ENCODE measurements at regions not wholly inside any gene's neighbourhood (a gene's known extent, or its start where the extent isn't known, plus 50 kb on each side); places are given as distances from the start of the nearest gene placed in this dataset.

DNA sequence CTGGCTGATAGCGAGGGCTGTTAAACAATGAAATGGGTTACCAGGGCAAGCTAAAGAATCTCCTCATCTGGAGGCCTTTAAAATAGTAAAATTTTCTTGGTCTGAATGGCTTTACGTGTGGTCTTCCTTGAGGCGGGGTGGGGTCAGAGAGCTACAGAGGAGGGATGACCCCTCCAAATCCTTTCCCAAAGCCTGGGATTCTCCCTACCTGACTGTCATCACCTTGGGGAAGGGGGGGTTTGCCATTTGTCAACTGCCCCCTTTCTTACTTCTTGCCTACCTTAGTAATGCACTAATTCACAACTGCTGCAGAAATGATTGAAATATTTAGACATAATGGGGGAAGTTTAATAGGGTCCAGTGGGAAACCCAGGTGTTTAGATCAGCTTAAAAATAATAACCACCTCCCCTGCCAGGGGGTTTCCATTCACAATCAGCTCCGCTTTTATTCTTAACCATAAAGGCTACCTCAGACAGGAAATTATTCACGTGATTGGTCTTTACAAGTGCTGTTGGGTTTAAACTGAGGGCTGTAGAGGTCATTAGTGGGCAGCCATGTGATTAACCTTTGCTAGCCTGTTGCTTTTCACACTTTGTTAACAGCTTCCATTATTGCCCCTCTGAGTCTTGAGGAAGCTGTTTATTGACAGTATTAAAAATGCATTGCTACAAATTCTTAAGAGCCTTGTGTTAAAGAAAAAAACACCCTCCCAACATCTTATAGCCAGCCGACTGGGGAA lies 276.5 kb upstream of the ATP11B start:
- no peak overlapping the region for H2AFZ ChIP-seq (ENCODE audit: low read depth)
- H3K9ac ChIP-seq = no peak overlapping the region
- no peak overlapping the region for H3K27ac ChIP-seq (ENCODE audit: low read depth in 2 of 2, low read length in 1 of 2)
- H3K4me1 ChIP-seq (ENCODE audit: control insufficient read depth in 1 of 2, insufficient read depth in 2 of 2, low read depth in 1 of 2, low read length in 1 of 2) = no peaks in the 10 kb centered on the region
- WGBS (ENCODE audit: low lambda C conversion rate) = 57% methylated on average over 6 of the region's 6 CpGs
- no peaks in the 10 kb centered on the region for H3F3A ChIP-seq (replicated peaks; ENCODE audit: insufficient read depth)
- CTCF ChIA-PET = no interaction called here
- H3K79me2 ChIP-seq (ENCODE audit: insufficient read depth) = no peaks in the 10 kb centered on the region
- POLR2A ChIA-PET = no interaction called here
- no peak for DNase-seq
- H3K4me2 ChIP-seq = no peak overlapping the region
- no peaks in the 10 kb centered on the region for H4K20me1 ChIP-seq (ENCODE audit: insufficient read depth)
- no peaks in the 10 kb centered on the region for H3K9me3 ChIP-seq
- H3K9me2 ChIP-seq = no peaks in the 10 kb centered on the region
- H3K4me3 ChIP-seq (ENCODE audit: low read depth in 2 of 2, low read length in 1 of 2) = no peak overlapping the region
- 0 out of 2 replicates have a peak, but pooled peaks cover 3% of the 10 kb centered on the region for H3K27me3 ChIP-seq (ENCODE audit: insufficient read depth)
- TF ChIP-seq NFIC (IDR thresholded peaks at IDR 0.05; ENCODE audit: borderline replicate concordance) (no peak), RXRA (IDR thresholded peaks at IDR 0.05; ENCODE audit: borderline replicate concordance, low read depth) (no peak), EZH2phosphoT487 (IDR thresholded peaks at IDR 0.05; ENCODE audit: borderline replicate concordance, low read depth) (no peak), SIN3A (IDR thresholded peaks at IDR 0.05; ENCODE audit: borderline replicate concordance, low read depth, low read length) (no peak), EP300 (IDR thresholded peaks at IDR 0.05; ENCODE audit: borderline replicate concordance in 1 of 2, low read depth in 1 of 2, low read length in 1 of 2) (no peak), FOXJ3 (CRISPR knock-in tag; IDR thresholded peaks at IDR 0.05) (no peak), FOXM1 (IDR thresholded peaks at IDR 0.05; ENCODE audit: low read depth) (no peak), GATA2 (CRISPR knock-in tag; IDR thresholded peaks at IDR 0.05) (no peak), MEF2A (IDR thresholded peaks at IDR 0.05; ENCODE audit: borderline replicate concordance, low read depth) (no peak), TAF1 (IDR thresholded peaks at IDR 0.05; ENCODE audit: borderline replicate concordance, low read depth, low read length) (no peak), GABPA (IDR thresholded peaks at IDR 0.05; ENCODE audit: low read depth) (no peak), REST (IDR thresholded peaks at IDR 0.05; ENCODE audit: low read depth, low read length) (no peak), POLR2AphosphoS5 (IDR thresholded peaks at IDR 0.05; ENCODE audit: low read depth, low read length) (no peak), CTCF (IDR thresholded peaks at IDR 0.05) (no peak)
- TF ChIP-seq, protein P1, sequence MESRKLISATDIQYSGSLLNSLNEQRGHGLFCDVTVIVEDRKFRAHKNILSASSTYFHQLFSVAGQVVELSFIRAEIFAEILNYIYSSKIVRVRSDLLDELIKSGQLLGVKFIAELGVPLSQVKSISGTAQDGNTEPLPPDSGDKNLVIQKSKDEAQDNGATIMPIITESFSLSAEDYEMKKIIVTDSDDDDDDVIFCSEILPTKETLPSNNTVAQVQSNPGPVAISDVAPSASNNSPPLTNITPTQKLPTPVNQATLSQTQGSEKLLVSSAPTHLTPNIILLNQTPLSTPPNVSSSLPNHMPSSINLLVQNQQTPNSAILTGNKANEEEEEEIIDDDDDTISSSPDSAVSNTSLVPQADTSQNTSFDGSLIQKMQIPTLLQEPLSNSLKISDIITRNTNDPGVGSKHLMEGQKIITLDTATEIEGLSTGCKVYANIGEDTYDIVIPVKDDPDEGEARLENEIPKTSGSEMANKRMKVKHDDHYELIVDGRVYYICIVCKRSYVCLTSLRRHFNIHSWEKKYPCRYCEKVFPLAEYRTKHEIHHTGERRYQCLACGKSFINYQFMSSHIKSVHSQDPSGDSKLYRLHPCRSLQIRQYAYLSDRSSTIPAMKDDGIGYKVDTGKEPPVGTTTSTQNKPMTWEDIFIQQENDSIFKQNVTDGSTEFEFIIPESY (IDR thresholded peaks at IDR 0.05; ENCODE audit: borderline replicate concordance, low read depth) = no peak
- TF ChIP-seq, protein P2, sequence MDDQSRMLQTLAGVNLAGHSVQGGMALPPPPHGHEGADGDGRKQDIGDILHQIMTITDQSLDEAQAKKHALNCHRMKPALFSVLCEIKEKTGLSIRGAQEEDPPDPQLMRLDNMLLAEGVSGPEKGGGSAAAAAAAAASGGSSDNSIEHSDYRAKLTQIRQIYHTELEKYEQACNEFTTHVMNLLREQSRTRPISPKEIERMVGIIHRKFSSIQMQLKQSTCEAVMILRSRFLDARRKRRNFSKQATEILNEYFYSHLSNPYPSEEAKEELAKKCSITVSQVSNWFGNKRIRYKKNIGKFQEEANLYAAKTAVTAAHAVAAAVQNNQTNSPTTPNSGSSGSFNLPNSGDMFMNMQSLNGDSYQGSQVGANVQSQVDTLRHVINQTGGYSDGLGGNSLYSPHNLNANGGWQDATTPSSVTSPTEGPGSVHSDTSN (IDR thresholded peaks at IDR 0.05) = no peak
- H3K36me3 ChIP-seq (replicated peaks in 1 of 2; ENCODE audit: control insufficient read depth in 1 of 2, insufficient read depth in 2 of 2, low read length in 1 of 2) = no peaks in the 10 kb centered on the region

Data from SK-N-SH (cell line).